ENCODE measurements at regions not wholly inside any gene's neighbourhood (a gene's known extent, or its start where the extent isn't known, plus 50 kb on each side); places are given as distances from the start of the nearest gene placed in this dataset.

GRCh38 chr1:157217486-157217885, 79.3 kb upstream of the ETV3 start:
- TF ChIP-seq CTCF (conservative IDR thresholded peaks at IDR 0.05) = no peak
- TF ChIP-seq EZH2 (IDR thresholded peaks at IDR 0.05; ENCODE audit: low read depth) = no peak

Measured in PC-9 (cell line).